Osteocyte (in vitro differentiated cells): ENCODE measurements at regions not wholly inside any gene's neighbourhood (a gene's known extent, or its start where the extent isn't known, plus 50 kb on each side); places are given as distances from the start of the nearest gene placed in this dataset.
"Not testable (repeated sequence)": the region's sequence is repeated elsewhere in the genome, so short reads cannot be mapped to it uniquely, and the experiment has no call there.

Source experiments
- DNase-seq: peaks from one replicate; pipeline ENCODE4 v3.0.0; 2021; ENCODE audit warnings: mixed read lengths; ENCODE audit not compliant: unreplicated experiment; ENCODE audit errors: extremely low spot score
- H3K27ac Mint-ChIP-seq: one replicate; pipeline ENCODE4 v1.8.0; 2021; ENCODE audit warnings: mild to moderate bottlenecking, mixed read lengths; ENCODE audit not compliant: unreplicated experiment
- H3K27me3 Mint-ChIP-seq: one replicate; pipeline ENCODE4 v1.8.0; 2021; ENCODE audit warnings: mixed read lengths; ENCODE audit not compliant: unreplicated experiment
- H3K36me3 Mint-ChIP-seq: one replicate; pipeline ENCODE4 v1.8.0; 2021; ENCODE audit warnings: mixed read lengths; ENCODE audit not compliant: unreplicated experiment
- H3K4me1 Mint-ChIP-seq: one replicate; pipeline ENCODE4 v1.8.0; 2021; ENCODE audit warnings: mixed read lengths; ENCODE audit not compliant: unreplicated experiment
- H3K4me3 Mint-ChIP-seq: one replicate; pipeline ENCODE4 v1.8.0; 2021; ENCODE audit warnings: mild to moderate bottlenecking, moderate library complexity, mixed read lengths; ENCODE audit not compliant: unreplicated experiment
- H3K9me3 Mint-ChIP-seq: one replicate; pipeline ENCODE4 v1.8.0; 2021; ENCODE audit warnings: mixed read lengths; ENCODE audit not compliant: unreplicated experiment
- TF ChIP-seq, protein P1 (sequence below): fragments of 200-600 bp; sonication (generic); IDR thresholded peaks from 2 replicates; pipeline ENCODE4 v1.5.0; 2021; ENCODE audit warnings: antibody characterized with exemption, mild to moderate bottlenecking, moderate library complexity

DNA sequence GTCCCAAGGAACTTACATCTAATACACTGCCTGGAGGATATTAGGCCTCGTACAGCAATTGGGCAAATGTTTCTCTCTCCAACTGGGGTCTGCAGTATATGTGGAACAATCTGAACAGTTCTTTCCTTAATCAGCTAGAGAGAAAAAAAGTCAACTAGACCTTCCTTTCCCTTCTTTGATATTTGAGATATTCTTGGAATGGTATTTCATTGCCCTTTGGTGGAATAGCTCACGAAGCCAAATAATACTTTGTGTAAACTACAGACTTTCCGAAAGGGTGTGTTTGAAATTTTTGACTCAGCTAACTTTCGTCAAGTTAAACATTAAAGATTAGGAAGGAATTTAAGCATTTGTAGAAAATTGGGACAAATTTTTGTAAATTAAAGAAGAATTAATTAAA, 425.6 kb downstream of the RWDD3 start:
- TF ChIP-seq, protein P1, sequence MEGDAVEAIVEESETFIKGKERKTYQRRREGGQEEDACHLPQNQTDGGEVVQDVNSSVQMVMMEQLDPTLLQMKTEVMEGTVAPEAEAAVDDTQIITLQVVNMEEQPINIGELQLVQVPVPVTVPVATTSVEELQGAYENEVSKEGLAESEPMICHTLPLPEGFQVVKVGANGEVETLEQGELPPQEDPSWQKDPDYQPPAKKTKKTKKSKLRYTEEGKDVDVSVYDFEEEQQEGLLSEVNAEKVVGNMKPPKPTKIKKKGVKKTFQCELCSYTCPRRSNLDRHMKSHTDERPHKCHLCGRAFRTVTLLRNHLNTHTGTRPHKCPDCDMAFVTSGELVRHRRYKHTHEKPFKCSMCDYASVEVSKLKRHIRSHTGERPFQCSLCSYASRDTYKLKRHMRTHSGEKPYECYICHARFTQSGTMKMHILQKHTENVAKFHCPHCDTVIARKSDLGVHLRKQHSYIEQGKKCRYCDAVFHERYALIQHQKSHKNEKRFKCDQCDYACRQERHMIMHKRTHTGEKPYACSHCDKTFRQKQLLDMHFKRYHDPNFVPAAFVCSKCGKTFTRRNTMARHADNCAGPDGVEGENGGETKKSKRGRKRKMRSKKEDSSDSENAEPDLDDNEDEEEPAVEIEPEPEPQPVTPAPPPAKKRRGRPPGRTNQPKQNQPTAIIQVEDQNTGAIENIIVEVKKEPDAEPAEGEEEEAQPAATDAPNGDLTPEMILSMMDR: no peak
- Mint-ChIP-seq H3K4me1 (no peaks in the 10 kb centered on the region), H3K36me3 (no peaks in the 10 kb centered on the region), H3K9me3 (peaks cover 14% of the 10 kb centered on the region), H3K27me3 (no peaks in the 10 kb centered on the region), H3K27ac (no peak overlapping the region), H3K4me3 (no peak overlapping the region)
- DNase-seq: no peak

DNA sequence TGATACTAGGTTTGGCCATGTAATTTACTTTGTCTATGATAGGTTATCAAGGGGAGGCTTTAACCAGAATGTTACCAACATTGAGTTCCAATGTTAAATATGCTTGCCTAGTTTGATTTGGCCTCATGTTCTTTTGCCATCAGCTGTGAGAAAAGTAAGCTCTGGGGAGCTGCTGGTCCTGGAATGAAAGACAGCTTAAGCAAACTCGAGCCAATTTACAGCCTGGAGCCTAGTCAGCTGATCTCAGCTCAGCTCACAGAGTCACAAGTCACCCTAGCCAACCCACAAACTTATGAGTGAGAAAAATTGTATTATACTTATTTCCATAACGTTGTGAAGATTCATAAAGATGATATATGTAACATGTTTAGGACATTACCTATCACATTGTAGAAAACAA, 426.7 kb downstream of the RWDD3 start:
- TF ChIP-seq, protein P1: no peak
- Mint-ChIP-seq H3K9me3 (peaks cover 14% of the 10 kb centered on the region), H3K4me3 (no peak overlapping the region), H3K27ac (no peak overlapping the region), H3K27me3 (no peaks in the 10 kb centered on the region), H3K4me1 (no peaks in the 10 kb centered on the region), H3K36me3 (no peaks in the 10 kb centered on the region)
- no peak for DNase-seq

DNA sequence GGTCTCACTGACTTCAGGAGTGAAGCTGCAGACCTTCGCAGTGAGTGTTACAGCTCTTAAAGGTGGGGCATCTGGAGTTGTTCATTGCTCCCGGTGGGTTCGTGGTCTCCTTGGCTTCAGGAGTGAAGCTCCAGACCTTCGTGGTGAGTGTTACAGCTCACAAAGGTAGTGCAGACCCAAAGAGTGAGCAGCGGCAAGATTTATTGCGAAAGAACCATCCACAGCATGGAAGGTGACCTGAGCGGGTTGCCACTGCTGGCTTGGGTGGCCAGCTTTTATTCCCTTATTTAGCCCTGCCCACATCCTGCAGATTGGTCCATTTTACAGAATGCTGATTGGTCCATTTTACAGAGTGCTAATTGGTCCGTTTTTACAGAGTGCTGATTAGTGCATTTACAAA, 429.5 kb downstream of the RWDD3 start:
- DNase-seq, H3K27ac Mint-ChIP-seq, H3K36me3 Mint-ChIP-seq, H3K4me1 Mint-ChIP-seq, H3K27me3 Mint-ChIP-seq, H3K4me3 Mint-ChIP-seq: not testable (repeated sequence)
- peaks cover 14% of the 10 kb centered on the region for H3K9me3 Mint-ChIP-seq

DNA sequence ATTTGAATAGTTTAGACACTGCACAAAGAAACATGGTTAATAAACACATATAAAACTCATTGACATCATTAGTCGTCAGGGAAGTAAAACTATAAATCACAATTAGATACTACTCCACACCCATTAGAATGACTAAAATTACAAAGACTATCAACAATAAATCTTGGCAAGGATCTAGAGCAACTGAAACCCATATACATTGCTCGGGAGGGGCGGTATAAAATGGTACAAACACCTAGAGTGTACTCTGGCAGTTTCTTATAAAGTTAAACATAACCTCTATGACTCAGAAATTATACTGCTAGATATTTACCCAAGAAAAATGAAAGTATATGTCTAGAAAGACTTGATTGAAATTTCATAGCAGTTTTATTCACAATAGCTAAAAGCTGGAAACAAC, 434.2 kb downstream of the RWDD3 start:
- DNase-seq: no peak
- Mint-ChIP-seq H3K36me3 (no peaks in the 10 kb centered on the region), H3K27ac (no peak overlapping the region), H3K9me3 (no peaks in the 10 kb centered on the region), H3K27me3 (no peaks in the 10 kb centered on the region), H3K4me3 (no peak overlapping the region), H3K4me1 (no peaks in the 10 kb centered on the region)
- TF ChIP-seq, protein P1: no peak

DNA sequence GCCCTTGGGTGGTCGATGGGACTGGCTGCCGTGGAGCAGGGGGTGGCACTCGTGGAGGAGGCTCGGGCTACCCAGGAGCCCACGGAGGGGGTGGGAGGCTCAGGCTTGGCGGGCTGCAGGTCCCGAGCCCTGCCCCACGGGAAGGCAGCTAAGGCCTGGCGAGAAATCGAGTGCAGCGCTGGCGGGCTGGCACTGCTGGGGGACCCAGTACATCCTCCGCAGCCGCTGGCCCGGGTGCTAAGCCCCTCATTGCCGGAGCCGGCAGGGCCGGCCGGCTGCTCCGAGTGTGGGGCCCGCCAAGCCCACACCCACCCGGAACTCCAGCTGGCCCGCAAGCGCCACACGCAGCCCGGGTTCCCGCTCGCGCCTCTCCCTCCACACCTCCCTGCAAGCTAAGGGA, 435.6 kb downstream of the RWDD3 start:
- H3K4me3 Mint-ChIP-seq, H3K36me3 Mint-ChIP-seq, DNase-seq, H3K27ac Mint-ChIP-seq, H3K4me1 Mint-ChIP-seq, H3K27me3 Mint-ChIP-seq, H3K9me3 Mint-ChIP-seq: not testable (repeated sequence)

DNA sequence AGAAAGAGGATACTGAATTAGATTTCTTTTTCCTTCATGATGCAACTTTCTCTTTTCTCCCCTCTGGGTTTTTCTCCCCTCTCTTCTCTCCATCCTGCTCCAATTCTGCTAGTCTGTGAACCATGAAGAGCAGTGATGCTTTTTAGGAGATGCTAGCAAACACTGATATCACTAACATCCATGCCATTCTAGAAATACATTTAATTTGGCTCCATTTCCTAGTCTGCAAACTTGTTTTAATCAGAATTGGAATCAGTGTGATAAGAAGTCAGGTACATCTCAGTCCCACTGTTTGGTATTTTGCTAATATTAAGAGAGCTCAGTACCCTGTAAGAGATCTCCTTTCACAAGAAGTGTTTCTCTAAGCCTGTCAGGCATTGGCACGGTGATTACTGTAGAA, 437.1 kb downstream of the RWDD3 start:
- no peak overlapping the region for H3K27ac Mint-ChIP-seq
- no peak for DNase-seq
- no peaks in the 10 kb centered on the region for H3K4me1 Mint-ChIP-seq

More for the DNA sequence above, 437.1 kb downstream of the RWDD3 start:
- Mint-ChIP-seq H3K27me3 (no peaks in the 10 kb centered on the region), H3K4me3 (no peak overlapping the region), H3K9me3 (no peaks in the 10 kb centered on the region), H3K36me3 (no peaks in the 10 kb centered on the region)
- TF ChIP-seq, protein P1: no peak
